A549 (cell line): ENCODE measurements at regions not wholly inside any gene's neighbourhood (a gene's known extent, or its start where the extent isn't known, plus 50 kb on each side); places are given as distances from the start of the nearest gene placed in this dataset.

Source experiments
- GATA3 ChIP-seq: IDR thresholded peaks from 2 replicates; pipeline ENCODE4 v1.6.1; 2012; ENCODE audit warnings: borderline replicate concordance
- HOXA7 ChIP-seq: fragments of 250-450 bp; sonication (Bioruptor Pico); IDR thresholded peaks from 2 replicates; pipeline ENCODE4 v1.5.0; 2020; ENCODE audit warnings: mild to moderate bottlenecking, moderate library complexity
- NFE2L2 ChIP-seq: fragments of 150-350 bp; conservative IDR thresholded peaks from 2 replicates; pipeline ENCODE4 v1.6.1; 2014; ENCODE audit warnings: low read length
- POLR2A ChIP-seq: IDR thresholded peaks from 2 replicates; pipeline ENCODE4 v1.6.1; 2012; ENCODE audit warnings: mild to moderate bottlenecking, low read length
- RFX5 ChIP-seq: fragments of 450-650 bp; IDR thresholded peaks from 2 replicates; pipeline ENCODE4 v1.7.1; 2014; ENCODE audit warnings: antibody characterized with exemption, mild to moderate bottlenecking, moderate library complexity
- RNF2 ChIP-seq: fragments of 200-600 bp; sonication (generic); IDR thresholded peaks from 2 replicates; pipeline ENCODE4 v1.6.1; 2016; ENCODE audit warnings: low read depth, mild to moderate bottlenecking, antibody characterized with exemption, moderate library complexity, borderline replicate concordance
- ZC3H11A ChIP-seq: fragments of 450-650 bp; IDR thresholded peaks from 2 replicates; pipeline ENCODE4 v1.6.1; 2014; ENCODE audit warnings: antibody characterized with exemption, mild to moderate bottlenecking
- ZNF302 ChIP-seq: fragments of 250-450 bp; sonication (Bioruptor Pico); IDR thresholded peaks from 2 replicates; pipeline ENCODE4 v1.9.0; 2021; ENCODE audit warnings: inconsistent platforms, mild to moderate bottlenecking, moderate library complexity
- TF ChIP-seq, protein P1 (sequence below): fragments of >200 bp; sonication (Bioruptor Twin); formaldehyde crosslinking; IDR thresholded peaks from 3 replicates; pipeline ENCODE4 v1.5.1; 2016

DNA sequence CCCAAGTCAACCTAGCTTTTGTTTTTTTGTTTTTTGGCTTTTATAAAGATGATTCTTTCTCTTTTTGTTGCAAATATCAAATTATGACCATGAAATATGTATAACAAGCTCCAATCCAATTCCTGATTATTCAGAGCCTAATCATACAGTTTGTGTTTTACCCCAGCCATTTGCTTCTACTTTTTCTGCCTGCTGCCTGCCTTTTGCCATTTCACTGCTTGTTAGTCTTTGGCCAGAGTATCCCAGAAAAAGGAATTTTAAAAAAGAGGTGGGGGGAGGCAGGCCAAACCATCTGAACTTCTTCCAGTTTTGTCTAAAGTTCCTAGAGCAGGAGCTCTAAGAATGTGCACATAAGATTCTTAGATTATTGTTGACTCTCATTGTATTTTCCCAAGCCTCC, 211.9 kb upstream of the VRK2 start:
- TF ChIP-seq GATA3 (no peak), RNF2 (no peak), ZNF302 (CRISPR knock-in tag) (no peak), NFE2L2 (no peak), RFX5 (no peak), POLR2A (no peak), ZC3H11A (no peak), HOXA7 (CRISPR knock-in tag) (no peak)
- TF ChIP-seq, protein P1, sequence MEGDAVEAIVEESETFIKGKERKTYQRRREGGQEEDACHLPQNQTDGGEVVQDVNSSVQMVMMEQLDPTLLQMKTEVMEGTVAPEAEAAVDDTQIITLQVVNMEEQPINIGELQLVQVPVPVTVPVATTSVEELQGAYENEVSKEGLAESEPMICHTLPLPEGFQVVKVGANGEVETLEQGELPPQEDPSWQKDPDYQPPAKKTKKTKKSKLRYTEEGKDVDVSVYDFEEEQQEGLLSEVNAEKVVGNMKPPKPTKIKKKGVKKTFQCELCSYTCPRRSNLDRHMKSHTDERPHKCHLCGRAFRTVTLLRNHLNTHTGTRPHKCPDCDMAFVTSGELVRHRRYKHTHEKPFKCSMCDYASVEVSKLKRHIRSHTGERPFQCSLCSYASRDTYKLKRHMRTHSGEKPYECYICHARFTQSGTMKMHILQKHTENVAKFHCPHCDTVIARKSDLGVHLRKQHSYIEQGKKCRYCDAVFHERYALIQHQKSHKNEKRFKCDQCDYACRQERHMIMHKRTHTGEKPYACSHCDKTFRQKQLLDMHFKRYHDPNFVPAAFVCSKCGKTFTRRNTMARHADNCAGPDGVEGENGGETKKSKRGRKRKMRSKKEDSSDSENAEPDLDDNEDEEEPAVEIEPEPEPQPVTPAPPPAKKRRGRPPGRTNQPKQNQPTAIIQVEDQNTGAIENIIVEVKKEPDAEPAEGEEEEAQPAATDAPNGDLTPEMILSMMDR: no peak
